Endodermal cell (in vitro differentiated cells): ENCODE measurements at regions not wholly inside any gene's neighbourhood (a gene's known extent, or its start where the extent isn't known, plus 50 kb on each side); places are given as distances from the start of the nearest gene placed in this dataset.

ENCODE experiments used
- DNase-seq: peaks from one replicate; pipeline ENCODE4 v3.0.0-alpha.2; 2017
- H3K27ac ChIP-seq: 2 replicates; pipeline ENCODE4 v1.5.1; 2013; ENCODE audit warnings: mild to moderate bottlenecking, low read depth, low read length, moderate library complexity
- H3K27me3 ChIP-seq: 2 replicates; pipeline ENCODE4 v1.6.1; 2013; ENCODE audit warnings: mild to moderate bottlenecking, low read length, moderate library complexity; ENCODE audit not compliant: insufficient read depth, control insufficient read depth, poor library complexity, severe bottlenecking
- H3K36me3 ChIP-seq: 2 replicates; pipeline ENCODE4 v1.7.0; 2013; ENCODE audit warnings: mild to moderate bottlenecking, low read length, moderate library complexity; ENCODE audit not compliant: control insufficient read depth, insufficient read depth
- H3K4me1 ChIP-seq: one replicate; pipeline ENCODE4 v1.7.0; 2013; ENCODE audit warnings: low read length; ENCODE audit not compliant: control insufficient read depth, insufficient read depth
- H3K4me3 ChIP-seq: 2 replicates; pipeline ENCODE4 v1.5.1; 2013; ENCODE audit warnings: mild to moderate bottlenecking, low read length, moderate library complexity
- H3K9ac ChIP-seq: 2 replicates; pipeline ENCODE4 v1.6.1; 2013; ENCODE audit warnings: mild to moderate bottlenecking, low read length, moderate library complexity; ENCODE audit not compliant: poor library complexity, severe bottlenecking; ENCODE audit errors: extremely low read depth
- H3K9me3 ChIP-seq: 2 replicates; pipeline ENCODE4 v1.6.1; 2013; ENCODE audit warnings: mild to moderate bottlenecking, low read length, moderate library complexity; ENCODE audit not compliant: control insufficient read depth
- H3K27ac Mint-ChIP-seq: 2 replicates; pipeline ENCODE4 v1.8.0; 2020; ENCODE audit warnings: mixed read lengths
- H3K27me3 Mint-ChIP-seq: 2 replicates; pipeline ENCODE4 v1.8.0; 2021; ENCODE audit warnings: mild to moderate bottlenecking, mixed read lengths; ENCODE audit not compliant: insufficient read depth
- H3K36me3 Mint-ChIP-seq: 2 replicates; pipeline ENCODE4 v1.8.0; 2020; ENCODE audit warnings: low read depth, mixed read lengths
- H3K4me1 Mint-ChIP-seq: 2 replicates; pipeline ENCODE4 v1.8.0; 2020; ENCODE audit warnings: mixed read lengths
- H3K4me3 Mint-ChIP-seq: 2 replicates; pipeline ENCODE4 v1.8.0; 2020; ENCODE audit warnings: mild to moderate bottlenecking, moderate library complexity, mixed read lengths
- H3K9me3 Mint-ChIP-seq: 2 replicates; pipeline ENCODE4 v1.8.0; 2020; ENCODE audit warnings: mild to moderate bottlenecking, mixed read lengths
- WGBS, 2 experiments: methylation state at CpG; one replicate each; pipeline versions ENCODE4 v1.1.5 to v1.1.7; 2013; ENCODE audit warnings: missing lambda C conversion rate in 2 of 2, mixed read lengths in 1 of 2; ENCODE audit not compliant: insufficient coverage in 1 of 2, insufficient read length in 1 of 2; 5-methylcytosine and 5-hydroxymethylcytosine counted together
- TF ChIP-seq, protein P1 (sequence below): fragments of 200-600 bp; sonication (generic); conservative IDR thresholded peaks from 2 replicates; pipeline ENCODE4 v1.5.0; 2021; ENCODE audit warnings: antibody characterized with exemption, mild to moderate bottlenecking

DNA sequence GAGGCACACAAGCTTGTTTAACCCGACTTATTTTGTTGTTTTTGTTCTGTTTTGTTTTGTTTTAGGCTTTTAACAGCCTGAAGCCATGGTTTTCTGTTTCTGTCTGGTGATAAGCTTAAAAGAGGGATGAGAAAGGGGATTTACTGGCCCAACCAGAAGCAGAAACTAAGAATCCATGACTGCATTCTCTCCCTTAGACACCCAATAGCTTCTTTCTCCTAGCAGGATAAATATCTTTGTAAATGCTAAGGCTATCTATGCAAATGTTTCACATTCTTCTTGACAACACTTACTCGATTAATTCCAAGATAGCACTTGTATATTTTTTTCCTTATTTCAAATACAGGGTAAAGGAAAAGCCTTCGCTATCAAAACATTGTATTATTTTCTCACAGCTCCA lies 53.7 kb upstream of the SMAD1 start:
- DNase-seq, result no peak
- TF ChIP-seq, protein P1, sequence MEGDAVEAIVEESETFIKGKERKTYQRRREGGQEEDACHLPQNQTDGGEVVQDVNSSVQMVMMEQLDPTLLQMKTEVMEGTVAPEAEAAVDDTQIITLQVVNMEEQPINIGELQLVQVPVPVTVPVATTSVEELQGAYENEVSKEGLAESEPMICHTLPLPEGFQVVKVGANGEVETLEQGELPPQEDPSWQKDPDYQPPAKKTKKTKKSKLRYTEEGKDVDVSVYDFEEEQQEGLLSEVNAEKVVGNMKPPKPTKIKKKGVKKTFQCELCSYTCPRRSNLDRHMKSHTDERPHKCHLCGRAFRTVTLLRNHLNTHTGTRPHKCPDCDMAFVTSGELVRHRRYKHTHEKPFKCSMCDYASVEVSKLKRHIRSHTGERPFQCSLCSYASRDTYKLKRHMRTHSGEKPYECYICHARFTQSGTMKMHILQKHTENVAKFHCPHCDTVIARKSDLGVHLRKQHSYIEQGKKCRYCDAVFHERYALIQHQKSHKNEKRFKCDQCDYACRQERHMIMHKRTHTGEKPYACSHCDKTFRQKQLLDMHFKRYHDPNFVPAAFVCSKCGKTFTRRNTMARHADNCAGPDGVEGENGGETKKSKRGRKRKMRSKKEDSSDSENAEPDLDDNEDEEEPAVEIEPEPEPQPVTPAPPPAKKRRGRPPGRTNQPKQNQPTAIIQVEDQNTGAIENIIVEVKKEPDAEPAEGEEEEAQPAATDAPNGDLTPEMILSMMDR, result no peak
- no peak overlapping the region for H3K4me3 ChIP-seq
- peaks cover 8% of the 10 kb centered on the region for H3K27me3 ChIP-seq
- Mint-ChIP-seq H3K36me3 (no peaks in the 10 kb centered on the region), H3K4me3 (peak overlapping the region; percentile 7), H3K9me3 (peaks cover 21% of the 10 kb centered on the region), H3K27ac (peak overlapping the region; percentile 78), H3K4me1 (peaks cover 18% of the 10 kb centered on the region), H3K27me3 (peaks cover 12% of the 10 kb centered on the region)
- peaks cover 11% of the 10 kb centered on the region for H3K4me1 ChIP-seq
- H3K27ac ChIP-seq, result no peak overlapping the region
- WGBS, 2 experiments, result 13 to 63% methylated on average over 1 to 3 of the region's 3 CpGs
- H3K9ac ChIP-seq, result no peak overlapping the region
- peaks cover 25% of the 10 kb centered on the region for H3K9me3 ChIP-seq
- no peaks in the 10 kb centered on the region for H3K36me3 ChIP-seq

DNA sequence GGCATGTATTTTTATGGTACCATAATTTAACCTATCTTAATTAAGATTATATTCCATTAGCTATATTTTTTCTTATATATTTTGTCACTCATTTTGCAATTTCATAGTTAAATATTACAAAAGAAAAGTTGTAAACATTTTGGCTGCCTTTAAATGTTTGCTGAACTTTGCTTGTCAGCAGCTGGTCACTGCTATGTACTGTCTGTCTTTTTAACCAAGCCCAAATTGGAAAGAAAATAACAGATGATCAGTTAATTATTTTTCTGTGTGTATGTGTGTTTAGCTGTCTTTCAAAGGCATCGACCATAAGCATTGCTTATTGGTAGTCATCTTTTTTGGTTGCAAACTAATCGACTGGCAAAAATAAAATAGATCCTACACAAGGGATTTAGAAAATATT lies 54.4 kb upstream of the SMAD1 start:
- Histone ChIP-seq H3K9ac (no peak overlapping the region), H3K4me1 (peaks cover 11% of the 10 kb centered on the region), H3K4me3 (no peak overlapping the region), H3K36me3 (no peaks in the 10 kb centered on the region), H3K27me3 (peaks cover 3% of the 10 kb centered on the region), H3K9me3 (peaks cover 25% of the 10 kb centered on the region), H3K27ac (no peak overlapping the region)
- no peak for DNase-seq
- 70% methylated on average over 2 of the region's 2 CpGs; no CpG with 5 or more reads in 1 of the 2 experiments for whole genome bisulfite sequencing, 2 experiments
- H3K27ac Mint-ChIP-seq, result no peak overlapping the region
- H3K9me3 Mint-ChIP-seq, result peaks cover 23% of the 10 kb centered on the region
- H3K36me3 Mint-ChIP-seq, result no peaks in the 10 kb centered on the region
- no peak overlapping the region for H3K4me3 Mint-ChIP-seq
- peaks cover 18% of the 10 kb centered on the region for H3K4me1 Mint-ChIP-seq
- peaks cover 4% of the 10 kb centered on the region for H3K27me3 Mint-ChIP-seq
- TF ChIP-seq, protein P1, result no peak

DNA sequence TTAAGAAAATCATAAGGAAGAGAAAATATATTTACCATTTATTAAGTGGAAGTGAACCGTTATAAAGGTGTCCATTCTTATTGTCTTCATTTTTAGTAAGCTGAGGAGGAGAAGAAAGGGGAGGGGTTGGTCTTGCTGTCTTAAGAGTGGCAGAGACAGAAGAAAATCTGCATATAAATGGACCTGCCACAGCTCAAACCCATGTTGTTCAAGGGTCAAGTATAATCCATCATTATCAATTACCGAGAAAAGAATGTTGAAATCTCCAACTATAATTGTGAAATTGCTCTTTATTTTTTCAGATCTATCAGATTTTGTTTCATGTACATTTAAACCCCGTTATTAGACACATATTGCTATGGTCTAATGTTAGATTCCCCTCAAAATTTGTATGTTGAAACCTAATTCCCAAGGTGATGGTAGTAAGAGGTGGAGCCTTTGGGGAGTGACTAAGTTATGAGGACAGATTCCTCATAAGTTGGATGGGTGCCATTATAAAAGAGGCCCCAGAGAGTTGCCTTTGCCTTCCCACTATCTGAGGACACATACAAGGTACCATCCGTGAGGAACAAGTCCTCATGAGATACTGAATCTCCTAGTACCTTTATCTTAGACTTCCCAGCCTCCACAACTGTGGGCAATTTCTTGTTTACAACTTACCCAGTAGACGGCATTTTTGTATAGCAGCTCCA lies 58.5 kb upstream of the SMAD1 start:
- H3K4me1 ChIP-seq, result no peaks in the 10 kb centered on the region
- no peak overlapping the region for H3K27ac ChIP-seq
- no peak overlapping the region for H3K27ac Mint-ChIP-seq
- H3K27me3 Mint-ChIP-seq, result no peaks in the 10 kb centered on the region
- TF ChIP-seq, protein P1, result no peak
- H3K36me3 ChIP-seq, result no peaks in the 10 kb centered on the region
- no peak overlapping the region for H3K9ac ChIP-seq
- WGBS, 2 experiments, result 86 to 88% methylated on average over 5 of the region's 5 CpGs
- no peaks in the 10 kb centered on the region for H3K36me3 Mint-ChIP-seq
- DNase-seq, result no peak
- H3K9me3 ChIP-seq, result peaks cover 25% of the 10 kb centered on the region
- no peak overlapping the region for H3K4me3 ChIP-seq
- peaks cover 23% of the 10 kb centered on the region for H3K9me3 Mint-ChIP-seq
- no peaks in the 10 kb centered on the region for H3K27me3 ChIP-seq
- no peak overlapping the region for H3K4me3 Mint-ChIP-seq
- peaks cover 10% of the 10 kb centered on the region for H3K4me1 Mint-ChIP-seq
